ENCODE measurements at regions not wholly inside any gene's neighbourhood (a gene's known extent, or its start where the extent isn't known, plus 50 kb on each side); places are given as distances from the start of the nearest gene placed in this dataset.
"Not testable (repeated sequence)": the region's sequence is repeated elsewhere in the genome, so short reads cannot be mapped to it uniquely, and the experiment has no call there.

GRCh38 chr11:134880788-134881187 lies 468.7 kb upstream of the B3GAT1 start:
- no peak for DNase-seq (ENCODE audit: low read depth in 3 of 3, low spot score in 1 of 3)

GRCh38 chr11:134879931-134880330 lies 467.9 kb upstream of the B3GAT1 start:
- DNase-seq (ENCODE audit: low read depth in 3 of 3, low spot score in 1 of 3), result no peak

DNA sequence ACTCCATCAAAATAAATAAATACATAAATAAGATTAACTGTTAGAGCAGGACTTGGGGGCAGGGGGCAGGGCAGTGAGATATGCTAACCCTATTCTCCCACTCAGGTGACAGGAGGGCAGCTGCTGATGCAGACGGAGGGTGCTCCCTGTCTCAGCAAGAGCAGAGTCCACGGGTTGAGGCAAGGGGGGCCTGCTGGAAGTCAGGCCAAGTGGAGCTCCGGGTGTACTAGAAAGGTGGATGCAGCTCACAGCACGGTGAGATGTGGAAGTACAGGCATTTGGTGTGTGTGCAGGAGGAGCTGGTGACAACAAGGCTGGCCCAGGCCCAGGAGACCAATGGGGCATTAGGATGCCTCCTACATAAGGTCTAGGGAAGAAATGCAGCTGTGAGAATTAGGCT lies 467.3 kb upstream of the B3GAT1 start:
- no peak for DNase-seq (ENCODE audit: low read depth in 3 of 3, low spot score in 1 of 3)

- DNase-seq (ENCODE audit: low read depth in 3 of 3, low spot score in 1 of 3), result no peak
Observed at GRCh38 chr11:134878785-134879184, 466.7 kb upstream of the B3GAT1 start.

- DNase-seq (ENCODE audit: low read depth in 3 of 3, low spot score in 1 of 3), result no peak
Observed at GRCh38 chr11:134876226-134876625, 464.2 kb upstream of the B3GAT1 start.

DNA sequence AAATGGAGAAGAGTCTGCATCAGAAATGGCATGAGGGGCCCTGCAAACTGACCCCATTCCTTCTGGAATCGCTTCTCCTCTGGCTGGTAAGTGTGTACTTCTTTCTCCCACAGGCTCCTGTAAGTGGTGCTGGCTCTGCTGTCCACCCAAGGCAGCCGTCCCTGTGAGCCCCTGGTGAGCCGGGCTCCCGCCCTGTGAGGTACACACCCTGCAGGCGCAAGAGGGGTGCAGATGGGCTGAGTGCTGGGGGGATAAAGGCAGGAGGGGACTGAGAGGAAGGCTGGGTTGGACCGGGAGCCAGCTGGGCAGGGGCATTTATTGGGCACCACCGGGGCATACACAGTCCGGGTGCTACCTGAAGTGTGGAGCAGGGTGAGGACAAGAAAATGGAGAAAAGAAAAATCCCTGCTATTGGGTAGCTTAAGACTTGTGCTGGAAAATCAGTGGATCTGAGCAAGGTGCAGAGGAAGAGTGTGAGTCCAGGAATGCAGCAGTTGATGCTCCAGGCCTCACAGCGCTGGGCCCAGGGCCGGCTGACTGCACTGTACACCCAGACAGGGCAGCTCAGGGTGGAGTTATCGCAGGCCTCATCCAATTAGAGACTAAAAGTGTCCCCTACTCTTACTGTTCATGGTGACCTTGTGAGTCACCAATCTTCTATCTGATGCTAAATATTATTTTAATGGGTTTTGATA lies 455.1 kb upstream of the B3GAT1 start:
- DNase-seq (ENCODE audit: low read depth in 3 of 3, low spot score in 1 of 3), result no peak

DNA sequence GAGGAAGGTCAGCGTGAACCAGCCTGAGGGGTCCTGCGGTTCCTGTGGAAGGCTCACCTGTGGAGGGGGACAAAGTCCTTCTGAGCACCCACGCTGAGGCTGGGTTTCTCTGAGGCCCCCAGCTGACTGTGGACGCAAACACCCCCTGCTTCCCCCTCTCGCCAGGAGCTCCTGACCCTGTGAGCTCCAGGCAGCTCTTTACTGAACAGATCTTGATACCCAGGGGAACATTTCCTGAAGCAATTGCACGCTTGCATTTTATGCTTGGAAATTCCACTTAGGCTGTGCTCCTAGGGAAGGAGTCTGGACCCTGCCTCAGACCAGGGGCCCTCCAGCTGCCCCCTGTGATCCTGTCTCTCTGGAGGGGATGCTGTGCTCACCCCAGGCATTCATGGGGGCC lies 454.2 kb upstream of the B3GAT1 start:
- DNase-seq (ENCODE audit: low read depth in 3 of 3, low spot score in 1 of 3), result no peak

DNA sequence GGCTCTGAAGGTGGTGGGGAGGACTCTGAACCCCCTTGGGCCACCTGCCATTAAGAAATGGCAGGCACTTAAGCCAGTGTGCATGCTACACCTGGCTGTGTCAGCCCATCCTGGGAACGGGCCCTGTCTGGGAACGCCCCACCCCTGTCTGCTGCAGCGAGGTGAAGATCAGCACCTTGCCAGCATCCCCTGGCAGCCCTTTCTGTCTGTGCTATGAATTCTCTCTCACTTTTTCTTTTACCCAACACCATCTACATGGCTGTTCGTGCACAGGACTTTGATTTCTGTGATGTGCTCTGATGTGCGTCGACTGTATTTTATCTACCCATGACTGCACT lies 452.9 kb upstream of the B3GAT1 start:
- DNase-seq (ENCODE audit: low read depth in 3 of 3, low spot score in 1 of 3), result no peak

DNA sequence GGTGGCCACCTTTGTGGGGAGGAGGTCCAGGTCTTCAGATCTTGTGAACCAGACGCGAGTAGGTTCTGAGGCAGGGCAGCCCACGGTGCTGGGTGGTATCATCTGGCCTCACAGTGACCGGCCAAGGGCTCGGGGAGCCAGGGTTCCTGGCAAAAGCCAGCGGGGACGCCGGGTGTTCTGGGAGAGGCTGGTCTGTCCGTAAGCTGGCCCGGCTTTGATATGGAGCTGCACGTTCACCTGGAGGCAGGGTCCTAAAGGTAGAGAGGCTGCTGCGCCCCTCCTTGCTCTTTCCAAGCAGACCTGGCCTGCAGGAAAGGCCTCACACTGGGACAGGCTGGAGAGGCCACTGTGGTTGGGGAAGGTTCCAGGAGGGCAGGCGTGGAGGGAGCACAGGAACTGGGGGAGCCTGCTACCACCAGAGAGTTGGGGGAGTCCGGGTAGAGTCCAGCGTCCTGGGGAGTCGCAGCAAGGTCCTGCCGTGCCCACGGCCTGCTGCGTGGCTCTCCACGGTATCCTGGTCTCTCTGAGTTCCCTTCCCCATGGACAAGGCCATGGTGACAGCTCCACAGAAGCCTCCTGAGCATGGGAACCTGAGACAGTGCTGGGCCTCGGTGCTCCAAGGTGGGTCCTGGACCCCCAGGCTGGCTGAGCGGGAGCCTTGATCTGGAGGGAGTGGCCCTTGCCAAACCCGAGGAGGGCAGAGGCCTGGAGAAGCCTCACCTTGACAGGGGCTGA lies 452.4 kb upstream of the B3GAT1 start:
- DNase-seq (ENCODE audit: low read depth in 3 of 3, low spot score in 1 of 3), result no peak

DNA sequence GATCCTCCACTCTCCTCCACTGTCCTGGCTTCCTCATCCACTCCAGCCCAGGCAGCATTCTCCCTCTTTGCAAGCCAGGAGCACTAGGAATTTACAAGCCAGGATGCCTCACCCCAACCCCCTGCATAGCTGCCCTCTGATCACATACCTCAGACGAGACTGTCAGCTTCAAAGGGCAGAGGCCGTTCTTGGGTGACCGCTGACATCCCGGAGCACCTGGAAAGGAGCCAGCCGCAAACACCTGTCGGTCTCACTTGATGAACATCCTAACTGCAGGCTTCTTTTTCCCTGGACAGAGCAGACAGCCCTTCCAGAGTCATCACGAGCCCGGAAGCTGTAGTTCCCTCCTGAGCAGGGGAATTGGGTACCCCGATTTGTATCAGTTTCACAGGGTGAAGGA lies 451.3 kb upstream of the B3GAT1 start:
- DNase-seq (ENCODE audit: low read depth in 3 of 3, low spot score in 1 of 3), result no peak

DNA sequence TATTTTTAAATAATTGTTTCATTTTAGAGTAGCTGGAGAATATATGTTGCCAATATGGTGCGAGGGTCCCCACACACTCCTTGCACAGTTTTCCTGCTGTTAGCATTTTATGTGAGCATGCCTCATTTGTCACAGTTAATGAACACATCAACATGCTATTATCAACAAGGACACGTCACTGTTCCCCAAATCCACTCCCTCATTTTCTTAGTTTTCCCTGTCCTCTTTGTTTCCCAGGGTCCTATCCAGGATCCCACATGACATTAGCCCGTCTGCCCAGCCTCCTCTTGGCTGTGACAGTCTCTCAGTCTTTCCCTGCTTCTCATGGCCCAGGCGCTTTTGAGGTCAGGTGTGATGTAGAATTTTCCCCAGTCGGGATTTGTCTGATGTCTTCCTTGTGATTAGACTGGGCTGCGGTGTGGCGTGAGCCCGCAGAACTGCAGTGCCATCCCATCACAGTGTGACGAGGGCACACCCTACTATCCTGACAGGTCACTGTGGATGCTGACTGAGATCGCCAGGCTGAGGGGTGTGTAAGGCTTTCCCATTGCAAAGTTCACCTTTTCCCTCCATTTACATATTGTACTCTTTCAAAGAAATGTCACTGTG lies 450.6 kb upstream of the B3GAT1 start:
- no peak for DNase-seq (ENCODE audit: low read depth in 3 of 3, low spot score in 1 of 3)

- no peak for DNase-seq (ENCODE audit: low read depth in 3 of 3, low spot score in 1 of 3)
Observed at GRCh38 chr11:134862105-134862502, 450.1 kb upstream of the B3GAT1 start.

GRCh38 chr11:134861490-134862104 lies 449.6 kb upstream of the B3GAT1 start:
- no peak for DNase-seq (ENCODE audit: low read depth in 3 of 3, low spot score in 1 of 3)

DNA sequence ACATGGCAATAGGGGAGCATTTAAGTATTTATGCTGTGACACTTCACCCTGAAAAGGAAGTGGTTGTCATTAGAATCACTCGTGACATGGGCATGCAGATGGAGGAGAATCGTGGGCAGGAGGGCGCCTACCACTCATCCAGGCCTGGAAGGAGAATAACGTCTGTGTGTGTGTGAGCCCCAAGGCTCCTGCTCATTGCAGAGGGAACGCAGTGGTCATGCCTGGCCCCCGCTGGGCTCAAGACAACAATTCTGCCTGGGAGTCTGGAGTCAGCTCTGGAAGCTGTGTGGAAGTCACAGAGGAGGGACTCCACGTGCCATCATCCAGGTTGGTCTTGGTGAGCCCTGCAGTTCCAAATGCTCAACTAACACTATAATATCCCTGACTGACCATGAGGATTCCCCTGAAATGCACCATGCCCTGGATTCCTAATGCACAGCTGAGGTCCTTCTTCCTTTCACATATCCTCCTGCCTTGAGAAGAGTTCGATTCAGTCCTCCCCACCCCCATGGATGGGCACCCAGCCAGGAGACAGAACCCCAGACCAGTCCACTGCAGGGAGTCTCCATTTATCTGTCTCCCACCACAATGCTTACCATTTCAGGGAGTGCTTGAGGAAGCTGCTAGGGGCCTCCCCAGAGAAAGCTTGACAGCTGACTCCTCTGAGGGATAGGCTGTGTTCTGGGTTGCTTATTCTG lies 446.9 kb upstream of the B3GAT1 start:
- no peak for DNase-seq (ENCODE audit: low read depth in 3 of 3, low spot score in 1 of 3)

DNA sequence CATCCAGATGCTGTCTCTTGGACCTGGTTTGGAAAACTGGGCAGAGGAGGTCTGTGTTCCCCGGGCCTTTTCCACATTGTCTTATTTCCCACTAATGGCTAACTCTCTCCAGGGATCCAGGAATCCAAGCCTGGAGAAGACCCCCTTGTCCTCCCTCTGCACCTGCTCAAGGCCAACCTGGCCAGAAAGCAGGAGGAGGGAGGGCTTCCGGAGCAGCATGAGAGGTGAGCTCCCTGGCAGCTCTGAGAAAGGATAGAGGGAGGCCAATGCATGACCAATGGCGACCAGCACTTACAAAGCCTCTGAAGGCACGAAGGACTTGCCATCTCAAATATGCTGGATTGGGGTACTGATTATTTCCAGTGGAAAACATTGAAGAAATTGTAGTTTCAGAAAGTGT lies 445.0 kb upstream of the B3GAT1 start:
- DNase-seq (ENCODE audit: low read depth in 3 of 3, low spot score in 1 of 3), result no peak

GRCh38 chr11:134856056-134856971 lies 444.3 kb upstream of the B3GAT1 start:
- no peak for DNase-seq (ENCODE audit: low read depth in 3 of 3, low spot score in 1 of 3)

DNA sequence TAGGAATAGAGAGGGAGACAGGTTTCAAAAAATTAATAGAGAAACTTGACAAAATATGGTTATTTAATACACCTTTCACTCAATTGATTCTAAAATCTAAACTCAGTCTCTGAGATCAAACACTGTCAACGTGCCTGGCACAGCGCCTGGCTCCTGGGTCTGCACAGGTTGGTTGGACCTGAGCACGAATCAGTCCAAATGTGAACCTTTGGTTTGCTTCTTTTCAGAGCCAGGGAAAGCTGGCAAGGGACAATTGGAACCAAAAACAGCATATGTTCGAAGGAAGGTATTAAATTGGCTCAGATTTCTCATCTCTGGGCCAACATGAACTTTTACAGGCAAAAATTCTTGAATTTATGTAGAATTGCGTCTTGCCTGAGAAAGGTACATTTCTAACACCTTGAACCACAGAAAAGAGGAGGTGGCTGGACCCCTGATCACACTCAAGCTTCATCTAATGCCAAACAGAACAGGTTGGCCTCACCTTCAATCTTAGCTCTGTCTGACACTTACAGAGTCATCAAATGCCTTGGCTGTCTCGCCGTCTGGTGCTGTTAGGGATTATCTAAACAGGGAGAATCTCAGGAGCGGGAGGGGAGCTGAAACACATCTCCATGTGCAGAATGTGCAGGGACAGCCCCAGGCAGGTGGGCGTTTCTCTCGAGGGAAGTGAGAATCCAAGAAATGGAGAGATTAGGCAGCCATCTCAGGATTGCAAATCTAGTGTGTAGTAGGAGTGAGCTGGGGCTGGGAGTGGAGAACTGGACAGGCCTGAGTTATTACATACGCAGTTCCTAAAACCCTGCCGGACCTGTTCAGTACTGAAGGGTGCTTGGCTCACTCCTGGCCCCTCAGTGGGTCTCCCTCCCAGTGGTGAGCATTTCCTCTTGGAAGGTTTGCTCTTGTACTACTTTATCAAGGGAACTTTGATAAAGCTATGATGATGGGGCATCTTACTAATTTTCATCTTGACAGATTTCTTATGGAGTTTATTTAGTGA lies 442.2 kb upstream of the B3GAT1 start:
- no peak for DNase-seq (ENCODE audit: low read depth in 3 of 3, low spot score in 1 of 3)

DNA sequence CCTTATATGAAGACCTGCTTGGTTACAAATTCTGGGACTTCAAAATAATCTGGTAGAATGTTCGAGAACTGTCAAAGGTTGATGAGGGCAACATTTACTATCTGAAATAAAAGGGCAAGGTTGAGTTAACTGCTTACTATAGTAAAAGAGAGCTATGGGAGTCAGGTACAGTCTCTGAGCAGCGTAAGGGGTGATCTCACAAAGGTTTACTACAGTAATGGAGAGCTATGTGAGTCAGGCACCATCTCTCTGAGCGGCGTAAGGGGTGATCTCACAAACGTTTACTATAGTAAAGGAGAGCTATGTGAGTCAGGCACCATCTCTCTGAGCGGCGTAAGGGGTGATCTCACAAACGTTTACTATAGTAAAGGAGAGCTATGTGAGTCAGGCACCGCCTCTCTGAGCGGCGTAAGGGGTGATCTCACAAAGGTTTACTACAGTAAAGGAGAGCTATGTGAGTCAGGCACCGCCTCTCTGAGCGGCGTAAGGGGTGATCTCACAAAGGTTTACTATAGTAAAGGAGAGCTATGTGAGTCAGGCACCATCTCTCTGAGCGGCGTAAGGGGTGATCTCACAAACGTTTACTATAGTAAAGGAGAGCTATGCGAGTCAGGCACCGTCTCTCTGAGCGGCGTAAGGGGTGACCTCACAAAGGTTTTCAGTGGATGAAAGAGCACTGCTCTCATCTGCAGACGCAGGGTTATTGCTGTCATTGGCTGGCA lies 439.6 kb upstream of the B3GAT1 start:
- not testable (repeated sequence) for DNase-seq (ENCODE audit: low read depth in 3 of 3, low spot score in 1 of 3)

DNA sequence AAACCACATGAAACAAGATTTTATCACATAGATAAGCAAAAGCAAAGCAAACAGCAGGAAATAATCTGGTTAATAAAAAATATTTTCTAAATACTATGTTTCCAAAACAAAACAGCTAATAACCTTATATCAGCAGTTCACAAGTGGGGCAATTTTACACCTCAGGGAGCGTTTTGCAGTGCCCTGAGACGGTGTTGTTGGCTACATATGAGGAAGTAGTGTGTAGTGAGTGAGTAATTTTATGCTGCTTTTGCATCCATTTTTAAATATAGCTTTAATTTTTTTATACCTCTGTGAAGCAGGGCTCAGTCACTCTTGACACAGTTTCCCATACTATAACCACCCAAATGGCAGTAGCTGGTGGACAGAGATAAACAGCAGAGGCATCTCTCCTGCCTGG lies 438.5 kb upstream of the B3GAT1 start:
- no peak for DNase-seq (ENCODE audit: low read depth in 3 of 3, low spot score in 1 of 3)
